ENCODE measurements at regions not wholly inside any gene's neighbourhood (a gene's known extent, or its start where the extent isn't known, plus 50 kb on each side); places are given as distances from the start of the nearest gene placed in this dataset.
"Not testable (repeated sequence)": the region's sequence is repeated elsewhere in the genome, so short reads cannot be mapped to it uniquely, and the experiment has no call there.

GRCh38 chr5:101458587-101458986 is 555.5 kb upstream of the ST8SIA4 start:
- DNase-seq (ENCODE audit: low read depth) = no peak
- TF ChIP-seq CTCF (IDR thresholded peaks at IDR 0.05; ENCODE audit: low read depth, low read length, missing control alignments) = no peak
- H3K4me3 ChIP-seq (ENCODE audit: low read depth, low read length) = no peak overlapping the region

- TF ChIP-seq CTCF (IDR thresholded peaks at IDR 0.05; ENCODE audit: low read depth, low read length, missing control alignments) = no peak
- no peak overlapping the region for H3K4me3 ChIP-seq (ENCODE audit: low read depth, low read length)
- DNase-seq (ENCODE audit: low read depth) = no peak
Measured at GRCh38 chr5:101455851-101456250, 552.8 kb upstream of the ST8SIA4 start.

GRCh38 chr5:101455048-101455447 is 552.0 kb upstream of the ST8SIA4 start:
- DNase-seq (ENCODE audit: low read depth) = no peak
- H3K4me3 ChIP-seq (ENCODE audit: low read depth, low read length) = no peak overlapping the region
- no peak for TF ChIP-seq CTCF (IDR thresholded peaks at IDR 0.05; ENCODE audit: low read depth, low read length, missing control alignments)

GRCh38 chr5:101442281-101442680 is 539.2 kb upstream of the ST8SIA4 start:
- not testable (repeated sequence) for H3K4me3 ChIP-seq (ENCODE audit: low read depth, low read length); DNase-seq (ENCODE audit: low read depth)

- TF ChIP-seq CTCF (IDR thresholded peaks at IDR 0.05; ENCODE audit: low read depth, low read length, missing control alignments) = no peak
- no peak for DNase-seq (ENCODE audit: low read depth)
- no peak overlapping the region for H3K4me3 ChIP-seq (ENCODE audit: low read depth, low read length)
Measured at GRCh38 chr5:101440173-101440572, 537.1 kb upstream of the ST8SIA4 start.

- no peak overlapping the region for H3K4me3 ChIP-seq (ENCODE audit: low read depth, low read length)
- no peak for DNase-seq (ENCODE audit: low read depth)
- no peak for TF ChIP-seq CTCF (IDR thresholded peaks at IDR 0.05; ENCODE audit: low read depth, low read length, missing control alignments)
Measured at GRCh38 chr5:101437351-101437750, 534.3 kb upstream of the ST8SIA4 start.

- no peak for DNase-seq (ENCODE audit: low read depth)
- no peak for TF ChIP-seq CTCF (IDR thresholded peaks at IDR 0.05; ENCODE audit: low read depth, low read length, missing control alignments)
- H3K4me3 ChIP-seq (ENCODE audit: low read depth, low read length) = no peak overlapping the region
Measured at GRCh38 chr5:101435768-101436167, 532.7 kb upstream of the ST8SIA4 start.

GRCh38 chr5:101431201-101431600 is 528.1 kb upstream of the ST8SIA4 start:
- no peak for TF ChIP-seq CTCF (IDR thresholded peaks at IDR 0.05; ENCODE audit: low read depth, low read length, missing control alignments)
- DNase-seq (ENCODE audit: low read depth) = no peak
- H3K4me3 ChIP-seq (ENCODE audit: low read depth, low read length) = no peak overlapping the region
